Fibroblast of lung (primary cell): ENCODE measurements at regions not wholly inside any gene's neighbourhood (a gene's known extent, or its start where the extent isn't known, plus 50 kb on each side); places are given as distances from the start of the nearest gene placed in this dataset.

ENCODE experiments used
- DNase-seq, 2 donors: peaks; one replicate each; pipeline versions ENCODE4 v3.0.0 to v3.0.0-alpha.2; 2010; ENCODE audit warnings: low read depth in 2 of 2
- H2AFZ ChIP-seq: 2 replicates; pipeline ENCODE4 v1.5.1; 2012; ENCODE audit warnings: low read length, control low read depth, inconsistent platforms
- H3K27ac ChIP-seq: 2 replicates; pipeline ENCODE4 v1.5.1; 2011; ENCODE audit warnings: low read length, control low read depth; ENCODE audit not compliant: insufficient read depth
- H3K27me3 ChIP-seq: 2 replicates; pipeline ENCODE4 v1.5.1; 2011; ENCODE audit warnings: mild to moderate bottlenecking, low read length; ENCODE audit not compliant: control insufficient read depth, insufficient read depth
- H3K36me3 ChIP-seq: 2 replicates; pipeline ENCODE4 v1.5.1; 2011; ENCODE audit warnings: low read length; ENCODE audit not compliant: control insufficient read depth, insufficient read depth
- H3K4me1 ChIP-seq: 2 replicates; pipeline ENCODE4 v1.5.1; 2011; ENCODE audit warnings: low read length; ENCODE audit not compliant: control insufficient read depth, insufficient read depth; ENCODE audit errors: extremely low read depth
- H3K4me2 ChIP-seq: 2 replicates; pipeline ENCODE4 v1.5.1; 2011; ENCODE audit warnings: low read length, control low read depth; ENCODE audit not compliant: insufficient read depth; ENCODE audit errors: extremely low read depth
- H3K4me3 ChIP-seq, 4 experiments: fragments of 200-600 bp in 1 of 4; sonication (generic) in 1 of 4; replicated peaks in 1 of 4; 2 replicates each; pipeline ENCODE4 v1.5.1; 2011 to 2016; ENCODE audit warnings: low read length in 4 of 4, low read depth in 3 of 4, mild to moderate bottlenecking in 3 of 4, control low read depth in 2 of 4, inconsistent platforms in 1 of 4, mixed read lengths in 1 of 4; ENCODE audit not compliant: insufficient read depth in 1 of 4; ENCODE audit errors: control extremely low read depth in 1 of 4
- H3K79me2 ChIP-seq: 2 replicates; pipeline ENCODE4 v1.5.1; 2012; ENCODE audit warnings: mild to moderate bottlenecking, low read length, inconsistent platforms; ENCODE audit not compliant: control insufficient read depth, insufficient read depth
- H3K9ac ChIP-seq: 2 replicates; pipeline ENCODE4 v1.5.1; 2011; ENCODE audit warnings: mild to moderate bottlenecking, low read length, control low read depth; ENCODE audit not compliant: insufficient read depth
- H3K9me3 ChIP-seq: 2 replicates; pipeline ENCODE4 v1.5.1; 2012; ENCODE audit warnings: low read depth, low read length; ENCODE audit not compliant: control insufficient read depth, insufficient read depth
- H4K20me1 ChIP-seq: 2 replicates; pipeline ENCODE4 v1.5.1; 2011; ENCODE audit warnings: low read length; ENCODE audit not compliant: control insufficient read depth, insufficient read depth; ENCODE audit errors: extremely low read depth
- EZH2 ChIP-seq: IDR thresholded peaks from 2 replicates; pipeline ENCODE4 v1.5.1; 2012; ENCODE audit warnings: low read length, control low read depth, mild to moderate bottlenecking; ENCODE audit errors: missing control alignments
- TF ChIP-seq, protein P1 (sequence below), 2 donors: IDR thresholded peaks in 1 of 2; conservative IDR thresholded peaks in 1 of 2; 1 replicate in 1 of 2; 2 replicates in 1 of 2; pipeline ENCODE4 v1.5.1; 2011 to 2012; ENCODE audit warnings: low read length in 2 of 2, control low read depth in 1 of 2, inconsistent platforms in 1 of 2, low read depth in 1 of 2, mild to moderate bottlenecking in 1 of 2

DNA sequence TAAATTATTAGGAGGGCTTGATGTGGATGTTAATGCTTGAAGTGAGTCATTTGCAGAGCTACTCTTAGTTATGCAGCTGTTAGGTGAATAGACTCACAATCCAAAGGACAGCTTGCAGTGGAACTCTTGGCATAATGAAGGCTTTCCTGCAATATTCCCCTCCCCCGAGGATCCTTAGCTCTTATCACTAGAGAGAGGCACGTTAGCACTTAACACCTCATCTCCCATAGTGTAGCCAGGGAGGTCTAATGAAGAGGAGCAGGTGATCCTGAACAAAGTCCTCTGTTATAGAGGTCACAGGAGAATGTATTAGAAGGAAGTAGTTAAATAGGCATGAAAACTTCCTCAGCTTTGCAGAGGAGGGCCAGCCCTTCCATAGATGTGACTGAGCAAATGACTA, 919.2 kb upstream of the FAT3 start:
- Histone ChIP-seq H3K4me2 (no peak overlapping the region), H4K20me1 (no peaks in the 10 kb centered on the region), H3K4me1 (no peaks in the 10 kb centered on the region), H3K4me3 (no peak overlapping the region), H3K27me3 (no peaks in the 10 kb centered on the region), H3K9me3 (no peaks in the 10 kb centered on the region), H3K36me3 (no peaks in the 10 kb centered on the region), H3K9ac (no peak overlapping the region), H2AFZ (no peak overlapping the region), H3K27ac (no peak overlapping the region), H3K79me2 (no peaks in the 10 kb centered on the region)
- TF ChIP-seq, protein P1, sequence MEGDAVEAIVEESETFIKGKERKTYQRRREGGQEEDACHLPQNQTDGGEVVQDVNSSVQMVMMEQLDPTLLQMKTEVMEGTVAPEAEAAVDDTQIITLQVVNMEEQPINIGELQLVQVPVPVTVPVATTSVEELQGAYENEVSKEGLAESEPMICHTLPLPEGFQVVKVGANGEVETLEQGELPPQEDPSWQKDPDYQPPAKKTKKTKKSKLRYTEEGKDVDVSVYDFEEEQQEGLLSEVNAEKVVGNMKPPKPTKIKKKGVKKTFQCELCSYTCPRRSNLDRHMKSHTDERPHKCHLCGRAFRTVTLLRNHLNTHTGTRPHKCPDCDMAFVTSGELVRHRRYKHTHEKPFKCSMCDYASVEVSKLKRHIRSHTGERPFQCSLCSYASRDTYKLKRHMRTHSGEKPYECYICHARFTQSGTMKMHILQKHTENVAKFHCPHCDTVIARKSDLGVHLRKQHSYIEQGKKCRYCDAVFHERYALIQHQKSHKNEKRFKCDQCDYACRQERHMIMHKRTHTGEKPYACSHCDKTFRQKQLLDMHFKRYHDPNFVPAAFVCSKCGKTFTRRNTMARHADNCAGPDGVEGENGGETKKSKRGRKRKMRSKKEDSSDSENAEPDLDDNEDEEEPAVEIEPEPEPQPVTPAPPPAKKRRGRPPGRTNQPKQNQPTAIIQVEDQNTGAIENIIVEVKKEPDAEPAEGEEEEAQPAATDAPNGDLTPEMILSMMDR (conservative IDR thresholded peaks at IDR 0.05 in 1 of 2, IDR thresholded peaks at IDR 0.05 in 1 of 2; ENCODE audit: low read depth in 1 of 2, low read length in 2 of 2) = no peak
- no peak for TF ChIP-seq EZH2
- DNase-seq = no peak

DNA sequence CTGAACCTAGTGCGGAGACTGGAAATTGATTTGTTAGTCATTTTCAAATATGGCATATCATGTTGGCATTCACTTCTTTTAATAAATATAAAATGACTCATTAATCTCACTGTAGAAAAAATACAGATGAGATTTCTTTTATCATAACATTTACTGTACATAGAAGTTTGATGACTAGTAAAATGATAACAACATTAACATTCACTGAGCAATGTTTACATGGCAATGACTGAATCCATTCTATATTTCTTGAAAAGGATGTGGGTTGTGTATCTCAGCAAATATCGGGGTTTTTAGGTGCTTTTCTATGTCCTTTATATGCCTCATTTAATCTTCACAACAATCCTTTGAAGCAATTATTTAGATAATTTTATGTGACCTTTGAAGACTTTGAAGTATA, 920.9 kb upstream of the FAT3 start:
- Histone ChIP-seq H3K9ac (no peak overlapping the region), H3K4me1 (no peaks in the 10 kb centered on the region), H3K27me3 (no peaks in the 10 kb centered on the region), H2AFZ (no peak overlapping the region), H3K27ac (no peak overlapping the region), H4K20me1 (no peaks in the 10 kb centered on the region), H3K9me3 (no peaks in the 10 kb centered on the region), H3K36me3 (no peaks in the 10 kb centered on the region), H3K79me2 (no peaks in the 10 kb centered on the region), H3K4me3 (no peak overlapping the region), H3K4me2 (no peak overlapping the region)
- TF ChIP-seq, protein P1 (conservative IDR thresholded peaks at IDR 0.05 in 1 of 2, IDR thresholded peaks at IDR 0.05 in 1 of 2; ENCODE audit: low read depth in 1 of 2, low read length in 2 of 2) = no peak
- no peak for TF ChIP-seq EZH2
- no peak for DNase-seq

DNA sequence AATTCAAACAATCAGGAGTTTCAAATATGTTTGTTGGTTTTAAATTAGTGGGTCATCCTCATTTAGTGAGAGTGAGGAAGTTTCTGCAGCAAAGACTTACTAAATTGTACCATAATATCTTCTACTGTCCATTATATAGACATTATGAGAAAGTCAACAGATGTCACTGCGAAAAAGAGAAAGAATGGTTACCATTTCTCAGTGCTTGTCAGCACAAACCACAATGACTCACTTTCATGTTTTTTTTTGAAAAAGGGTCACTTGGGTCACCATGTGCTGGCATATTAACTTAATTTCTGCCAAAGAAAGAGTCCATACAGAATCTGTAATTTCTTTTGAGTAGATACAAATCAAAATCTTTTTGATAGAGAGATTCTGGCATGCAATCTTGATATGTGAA, 924.6 kb upstream of the FAT3 start:
- Histone ChIP-seq H3K79me2 (no peaks in the 10 kb centered on the region), H3K27me3 (no peaks in the 10 kb centered on the region), H3K9ac (no peak overlapping the region), H3K27ac (no peak overlapping the region), H3K36me3 (no peaks in the 10 kb centered on the region), H3K4me3 (no peak overlapping the region), H2AFZ (no peak overlapping the region), H3K4me1 (no peaks in the 10 kb centered on the region), H3K4me2 (no peak overlapping the region), H4K20me1 (no peaks in the 10 kb centered on the region), H3K9me3 (no peaks in the 10 kb centered on the region)
- TF ChIP-seq EZH2 = no peak
- DNase-seq = peak; percentile 31 to 84
